ENCODE measurements at regions not wholly inside any gene's neighbourhood (a gene's known extent, or its start where the extent isn't known, plus 50 kb on each side); places are given as distances from the start of the nearest gene placed in this dataset.
"Not testable (repeated sequence)": the region's sequence is repeated elsewhere in the genome, so short reads cannot be mapped to it uniquely, and the experiment has no call there.

DNA sequence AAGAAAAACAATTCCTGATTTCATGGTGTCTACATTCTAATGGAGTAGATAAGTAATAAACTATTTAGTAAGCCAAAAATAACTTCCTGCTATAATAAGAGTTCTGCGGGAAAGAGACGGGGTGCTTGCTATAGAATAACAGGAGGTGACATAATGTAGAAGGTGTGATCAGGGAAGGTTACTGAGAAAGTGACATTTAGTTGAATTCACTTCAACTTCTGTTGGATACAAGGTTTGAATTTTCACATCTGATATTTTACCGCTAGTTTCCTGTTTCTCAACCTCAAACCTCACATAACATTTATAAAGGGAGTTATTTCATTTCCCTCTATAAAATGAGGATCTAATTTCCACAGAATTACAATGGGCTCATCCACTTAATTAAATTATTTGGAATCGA lies 102.3 kb upstream of the GBE1 start:
- DNase-seq (ENCODE audit: low read depth, low spot score): no peak

DNA sequence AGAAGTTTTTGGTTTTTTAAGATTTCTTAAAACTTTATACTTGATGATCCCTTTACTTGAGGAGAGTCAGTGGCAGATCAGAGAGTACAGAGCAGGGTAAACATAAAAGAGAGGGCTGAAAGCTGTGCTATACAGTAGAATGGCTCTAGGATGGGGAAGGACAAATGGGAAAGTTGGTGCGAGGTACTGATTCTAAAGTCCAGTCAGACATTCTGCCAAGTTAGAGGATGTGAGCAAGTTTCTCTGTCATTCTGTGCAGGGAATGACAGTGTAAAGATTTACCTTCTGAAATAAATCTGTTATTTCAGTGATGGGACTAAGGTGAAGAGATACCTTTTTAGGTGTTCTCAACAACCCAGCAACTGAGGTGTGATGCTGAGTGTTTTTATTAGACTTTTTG lies 100.1 kb upstream of the GBE1 start:
- DNase-seq (ENCODE audit: low read depth, low spot score): no peak

- DNase-seq (ENCODE audit: low read depth, low spot score): no peak
These were observed 98.1 kb upstream of the GBE1 start for GRCh38 chr3:81859524-81859923.

- DNase-seq (ENCODE audit: low read depth, low spot score): no peak
These were observed 92.0 kb upstream of the GBE1 start for GRCh38 chr3:81853431-81853830.

DNA sequence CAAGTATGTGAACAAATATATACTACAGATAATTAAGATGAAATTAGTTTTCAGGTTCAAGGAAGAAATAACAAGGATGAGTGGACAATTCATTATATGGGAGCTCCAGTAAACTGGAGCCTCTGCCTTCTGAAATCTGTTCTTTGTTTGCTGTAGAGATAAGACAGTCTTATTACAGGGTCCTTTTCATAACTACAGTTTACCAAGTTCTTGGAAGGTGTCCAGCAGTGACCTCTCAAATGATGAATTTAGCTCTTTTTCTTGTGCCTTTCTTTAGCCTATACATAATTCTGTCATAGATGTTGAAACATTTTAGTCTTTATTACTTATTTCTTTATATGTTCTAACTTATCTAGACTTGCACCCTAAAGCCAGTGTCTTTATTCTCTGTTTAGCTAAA lies 89.7 kb upstream of the GBE1 start:
- DNase-seq (ENCODE audit: low read depth, low spot score): no peak

DNA sequence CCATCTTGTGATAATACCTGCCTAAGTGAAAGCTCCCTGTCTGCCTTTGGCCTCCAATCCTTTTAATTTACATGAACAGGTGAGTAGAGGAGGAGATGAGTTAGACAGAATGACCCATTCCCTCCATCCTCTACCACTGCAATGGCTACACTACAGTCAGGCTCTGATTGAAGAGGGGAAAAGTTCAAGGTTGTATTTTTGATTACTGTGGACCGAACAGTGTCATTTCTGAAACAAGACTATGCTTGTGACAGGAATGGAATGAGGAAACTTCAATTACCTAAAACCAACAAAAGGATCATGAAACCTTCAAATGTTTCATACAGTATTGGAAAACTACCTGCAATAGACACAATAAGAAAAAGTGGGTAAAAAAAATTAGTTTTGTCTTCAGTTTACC lies 85.5 kb upstream of the GBE1 start:
- no peak for DNase-seq (ENCODE audit: low read depth, low spot score)

GRCh38 chr3:81841540-81841939 lies 80.1 kb upstream of the GBE1 start:
- DNase-seq (ENCODE audit: low read depth, low spot score): no peak

- DNase-seq (ENCODE audit: low read depth, low spot score): no peak
These were observed 78.2 kb upstream of the GBE1 start for GRCh38 chr3:81839504-81840094.

DNA sequence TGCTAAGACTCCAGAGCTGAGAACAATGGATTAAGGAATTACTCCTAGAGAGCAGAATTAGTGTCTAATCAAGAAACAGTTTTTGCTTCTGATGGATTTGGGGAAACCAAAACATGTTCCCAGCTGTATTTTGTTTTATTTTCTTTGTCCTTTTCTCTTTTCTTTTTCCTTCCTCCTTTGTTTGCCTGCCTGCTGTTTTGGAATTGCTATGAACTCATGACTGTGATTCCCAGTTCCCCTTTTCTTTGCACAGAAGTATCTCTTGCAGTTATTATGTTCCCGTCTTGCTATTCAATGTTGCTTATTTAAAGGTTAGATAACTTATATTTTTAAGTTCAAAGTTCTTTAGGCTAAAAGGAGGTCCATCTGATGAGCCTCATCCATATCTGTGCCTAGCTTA lies 77.0 kb upstream of the GBE1 start:
- no peak for DNase-seq (ENCODE audit: low read depth, low spot score)

DNA sequence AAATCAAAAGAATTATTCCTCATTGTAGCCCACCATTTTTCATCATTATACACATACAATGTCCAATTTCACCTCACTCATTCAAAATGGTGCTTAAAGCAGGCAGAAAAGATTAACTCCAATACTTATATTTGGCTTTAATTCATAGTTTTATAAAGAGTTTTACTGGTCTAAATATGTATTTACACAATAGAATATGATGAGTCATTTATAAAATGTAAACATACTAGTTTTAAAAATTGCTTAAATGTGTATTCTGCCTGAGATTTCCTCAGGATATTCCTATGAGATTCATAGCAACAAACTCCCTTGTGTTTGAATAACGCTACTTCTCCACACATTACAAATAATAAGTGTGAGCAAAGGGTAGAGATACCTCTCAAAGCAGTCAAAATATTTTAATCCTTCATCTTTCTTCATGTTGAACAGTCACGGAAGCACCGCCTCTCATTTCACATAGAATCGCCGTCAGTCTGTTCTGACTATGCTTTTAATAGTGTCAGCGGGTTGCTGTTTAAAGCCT lies 75.7 kb upstream of the GBE1 start:
- no peak for DNase-seq (ENCODE audit: low read depth, low spot score)

DNA sequence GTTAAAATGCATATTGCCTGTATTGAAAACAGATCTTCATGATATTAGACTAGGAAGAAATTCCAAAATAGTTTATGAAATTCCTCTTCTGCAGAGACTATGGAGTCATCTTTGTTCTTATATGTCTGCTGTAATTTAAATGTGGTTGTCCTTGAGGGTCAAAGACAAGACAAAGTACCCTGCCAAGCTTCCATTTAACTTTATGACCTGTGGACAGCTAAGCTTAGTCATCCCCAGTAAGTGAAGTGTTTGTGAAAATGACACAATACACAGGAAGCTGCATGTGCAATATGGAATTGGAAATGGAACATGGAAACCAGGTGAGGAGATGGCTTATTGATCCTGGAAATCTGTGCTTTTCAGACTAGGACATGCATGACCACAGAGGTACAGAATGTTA lies 68.5 kb upstream of the GBE1 start:
- no peak for DNase-seq (ENCODE audit: low read depth, low spot score)

GRCh38 chr3:81829272-81829671 lies 67.8 kb upstream of the GBE1 start:
- DNase-seq (ENCODE audit: low read depth, low spot score): not testable (repeated sequence)

GRCh38 chr3:81823882-81824395 lies 62.5 kb upstream of the GBE1 start:
- DNase-seq (ENCODE audit: low read depth, low spot score): no peak

GRCh38 chr3:81823086-81823485 lies 61.6 kb upstream of the GBE1 start:
- DNase-seq (ENCODE audit: low read depth, low spot score): no peak

DNA sequence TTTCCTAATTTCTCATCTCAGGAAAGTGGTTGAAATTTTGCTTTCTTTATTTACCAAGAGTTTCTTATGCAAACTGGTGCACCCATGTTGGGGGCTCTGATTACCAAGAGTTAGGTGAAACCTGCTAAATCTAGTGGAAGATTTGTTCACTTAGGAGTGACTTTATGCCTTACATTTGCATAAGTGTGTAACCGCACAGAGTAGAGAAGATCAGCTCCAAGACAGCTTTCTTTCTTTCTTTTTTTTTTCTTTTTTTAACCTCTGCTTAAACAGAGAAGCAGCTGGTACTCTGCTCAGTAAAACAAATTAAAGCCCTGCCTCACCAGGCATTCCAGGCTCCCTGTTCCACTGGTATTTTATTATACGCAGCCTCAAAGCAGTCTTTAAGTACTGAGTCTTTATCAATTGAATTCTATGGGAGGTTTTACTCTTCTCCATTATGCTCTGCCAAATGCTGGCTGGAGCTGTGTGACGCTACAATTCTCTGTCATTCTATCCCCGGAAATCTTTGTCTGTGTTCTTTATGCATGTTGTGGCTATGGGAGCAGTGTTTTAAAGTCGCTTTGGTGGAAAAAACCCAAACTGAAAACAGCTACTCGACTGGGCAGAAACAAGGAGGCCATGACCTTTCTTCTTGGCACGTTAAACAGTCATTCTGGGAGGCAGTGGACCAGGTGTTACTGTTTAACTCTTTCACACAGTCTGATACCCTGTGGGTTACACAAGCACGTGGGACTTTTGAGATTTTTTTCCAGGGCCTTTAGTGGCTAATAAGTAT lies 55.2 kb upstream of the GBE1 start:
- DNase-seq (ENCODE audit: low read depth, low spot score): no peak

DNA sequence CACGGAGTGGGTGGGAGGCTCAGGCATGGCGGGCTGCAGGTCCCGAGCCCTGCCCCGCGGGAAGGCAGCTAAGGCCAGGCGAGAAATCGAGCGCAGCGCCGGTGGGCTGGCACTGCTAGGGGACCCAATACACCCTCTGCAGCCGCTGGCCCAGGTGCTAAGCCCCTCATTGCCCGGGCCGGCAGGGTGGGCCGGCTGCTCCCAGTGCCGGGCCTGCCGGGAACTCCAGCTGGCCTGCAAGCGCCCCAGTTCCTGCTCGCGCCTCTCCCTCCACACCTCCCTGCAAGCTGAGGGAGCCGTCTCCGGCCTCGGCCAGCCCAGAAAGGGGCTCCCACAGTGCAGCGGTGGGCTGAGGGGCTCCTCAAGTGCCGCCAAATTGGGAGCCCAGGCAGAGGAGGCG lies 50.7 kb upstream of the GBE1 start:
- DNase-seq (ENCODE audit: low read depth, low spot score): not testable (repeated sequence)

Measured in ELF-1 (cell line).